GM12878 (cell line): ENCODE measurements at regions not wholly inside any gene's neighbourhood (a gene's known extent, or its start where the extent isn't known, plus 50 kb on each side); places are given as distances from the start of the nearest gene placed in this dataset.
"Not testable (repeated sequence)": the region's sequence is repeated elsewhere in the genome, so short reads cannot be mapped to it uniquely, and the experiment has no call there.

Source experiments
- BCL11A ChIP-seq: IDR thresholded peaks from 2 replicates; pipeline ENCODE4 v1.6.1; 2011; ENCODE audit warnings: low read depth, low read length
- CEBPB ChIP-seq, 2 experiments: fragments of 150-350 bp in 1 of 2; IDR thresholded peaks; 2 replicates each; pipeline ENCODE4 v1.6.1; 2012 to 2014; ENCODE audit warnings: low read depth in 2 of 2, low read length in 2 of 2, borderline replicate concordance in 1 of 2, inconsistent platforms in 1 of 2
- FOXM1 ChIP-seq: IDR thresholded peaks from 2 replicates; pipeline ENCODE4 v1.6.1; 2012; ENCODE audit warnings: low read depth, mild to moderate bottlenecking, inconsistent platforms, low read length, moderate library complexity
- MEF2A ChIP-seq: IDR thresholded peaks from 2 replicates; pipeline ENCODE4 v1.6.1; 2011; ENCODE audit warnings: low read depth, mild to moderate bottlenecking, low read length, moderate library complexity; ENCODE audit not compliant: insufficient read depth
- POLR2A ChIP-seq: IDR thresholded peaks from 2 replicates; pipeline ENCODE4 v1.6.1; 2011; ENCODE audit warnings: low read depth, mild to moderate bottlenecking, low read length
- POLR2AphosphoS5 ChIP-seq: IDR thresholded peaks from 2 replicates; pipeline ENCODE4 v1.6.1; 2011; ENCODE audit warnings: mild to moderate bottlenecking, low read length, inconsistent platforms
- RFX5 ChIP-seq: IDR thresholded peaks from 2 replicates; pipeline ENCODE4 v1.6.1; 2011; ENCODE audit warnings: low read depth, low read length, improper control_type of control experiment
- TAF1 ChIP-seq: IDR thresholded peaks from 2 replicates; pipeline ENCODE4 v1.6.1; 2011; ENCODE audit warnings: mild to moderate bottlenecking, low read depth, low read length, borderline replicate concordance
- ZBED1 ChIP-seq: IDR thresholded peaks from 2 replicates; pipeline ENCODE4 v1.6.1; 2016; ENCODE audit warnings: borderline replicate concordance
- TF ChIP-seq, protein P1 (sequence below), 3 experiments: IDR thresholded peaks in 2 of 3; conservative IDR thresholded peaks in 1 of 3; 2 replicates each; pipeline ENCODE4 v1.5.1; 2011; ENCODE audit warnings: low read depth in 3 of 3, low read length in 3 of 3, mild to moderate bottlenecking in 3 of 3, control low read depth in 2 of 3, moderate library complexity in 2 of 3, inconsistent platforms in 1 of 3, mixed read lengths in 1 of 3; ENCODE audit not compliant: control insufficient read depth in 2 of 3, insufficient read depth in 1 of 3; ENCODE audit errors: extremely low read depth in 1 of 3
- TF ChIP-seq, protein P2 (sequence below): IDR thresholded peaks from 2 replicates; pipeline ENCODE4 v1.6.1; 2012; ENCODE audit warnings: low read depth, low read length, improper control_type of control experiment

GRCh38 chr1:120465900-120466299, 51.1 kb downstream of the NBPF8 start:
- TF ChIP-seq, protein P1, sequence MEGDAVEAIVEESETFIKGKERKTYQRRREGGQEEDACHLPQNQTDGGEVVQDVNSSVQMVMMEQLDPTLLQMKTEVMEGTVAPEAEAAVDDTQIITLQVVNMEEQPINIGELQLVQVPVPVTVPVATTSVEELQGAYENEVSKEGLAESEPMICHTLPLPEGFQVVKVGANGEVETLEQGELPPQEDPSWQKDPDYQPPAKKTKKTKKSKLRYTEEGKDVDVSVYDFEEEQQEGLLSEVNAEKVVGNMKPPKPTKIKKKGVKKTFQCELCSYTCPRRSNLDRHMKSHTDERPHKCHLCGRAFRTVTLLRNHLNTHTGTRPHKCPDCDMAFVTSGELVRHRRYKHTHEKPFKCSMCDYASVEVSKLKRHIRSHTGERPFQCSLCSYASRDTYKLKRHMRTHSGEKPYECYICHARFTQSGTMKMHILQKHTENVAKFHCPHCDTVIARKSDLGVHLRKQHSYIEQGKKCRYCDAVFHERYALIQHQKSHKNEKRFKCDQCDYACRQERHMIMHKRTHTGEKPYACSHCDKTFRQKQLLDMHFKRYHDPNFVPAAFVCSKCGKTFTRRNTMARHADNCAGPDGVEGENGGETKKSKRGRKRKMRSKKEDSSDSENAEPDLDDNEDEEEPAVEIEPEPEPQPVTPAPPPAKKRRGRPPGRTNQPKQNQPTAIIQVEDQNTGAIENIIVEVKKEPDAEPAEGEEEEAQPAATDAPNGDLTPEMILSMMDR (IDR thresholded peaks at IDR 0.05 in 2 of 3, conservative IDR thresholded peaks at IDR 0.05 in 1 of 3; ENCODE audit: control insufficient read depth in 2 of 3, extremely low read depth in 1 of 3, insufficient read depth in 1 of 3, low read depth in 3 of 3, low read length in 3 of 3), result not testable (repeated sequence)
- not testable (repeated sequence) for TF ChIP-seq TAF1; POLR2A; RFX5; ZBED1; POLR2AphosphoS5; BCL11A; CEBPB (IDR thresholded peaks at IDR 0.05; ENCODE audit: borderline replicate concordance in 1 of 2, low read depth in 2 of 2, low read length in 2 of 2); FOXM1; MEF2A
- TF ChIP-seq, protein P2, sequence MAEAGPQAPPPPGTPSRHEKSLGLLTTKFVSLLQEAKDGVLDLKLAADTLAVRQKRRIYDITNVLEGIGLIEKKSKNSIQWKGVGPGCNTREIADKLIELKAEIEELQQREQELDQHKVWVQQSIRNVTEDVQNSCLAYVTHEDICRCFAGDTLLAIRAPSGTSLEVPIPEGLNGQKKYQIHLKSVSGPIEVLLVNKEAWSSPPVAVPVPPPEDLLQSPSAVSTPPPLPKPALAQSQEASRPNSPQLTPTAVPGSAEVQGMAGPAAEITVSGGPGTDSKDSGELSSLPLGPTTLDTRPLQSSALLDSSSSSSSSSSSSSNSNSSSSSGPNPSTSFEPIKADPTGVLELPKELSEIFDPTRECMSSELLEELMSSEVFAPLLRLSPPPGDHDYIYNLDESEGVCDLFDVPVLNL, result not testable (repeated sequence)
